ENCODE measurements at regions not wholly inside any gene's neighbourhood (a gene's known extent, or its start where the extent isn't known, plus 50 kb on each side); places are given as distances from the start of the nearest gene placed in this dataset.

- TF ChIP-seq CTCF (IDR thresholded peaks at IDR 0.05; ENCODE audit: control extremely low read depth in 1 of 3, insufficient read depth in 1 of 3, low read depth in 1 of 3, low read length in 3 of 3) = no peak
- TF ChIP-seq JUN (IDR thresholded peaks at IDR 0.05; ENCODE audit: low read depth, low read length) = no peak
Measured at GRCh38 chr4:71221510-71222466, 117.0 kb upstream of the SLC4A4 start.
